ENCODE measurements at regions not wholly inside any gene's neighbourhood (a gene's known extent, or its start where the extent isn't known, plus 50 kb on each side); places are given as distances from the start of the nearest gene placed in this dataset.

DNA sequence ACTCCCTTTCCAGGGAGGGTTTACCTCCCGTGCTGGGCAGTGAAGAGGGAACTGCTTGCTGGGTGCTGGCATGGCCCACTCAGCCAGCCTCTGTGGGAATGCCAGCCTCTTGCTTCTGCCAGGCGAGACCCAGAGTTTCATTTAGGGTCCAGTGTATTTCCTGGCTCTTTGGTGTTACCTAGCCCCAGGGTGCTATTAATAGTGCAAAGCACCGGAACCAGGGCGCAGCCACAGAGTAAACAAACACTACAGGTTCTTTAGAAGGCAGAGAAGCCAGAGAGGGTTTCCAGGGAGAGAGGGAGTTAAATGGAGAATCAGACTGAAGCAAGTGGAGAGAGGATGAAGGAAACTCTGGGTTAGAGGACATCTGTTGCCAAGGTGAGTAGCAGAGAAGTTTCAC is 74.9 kb upstream of the SPATA13 start:
- DNase-seq = no peak

DNA sequence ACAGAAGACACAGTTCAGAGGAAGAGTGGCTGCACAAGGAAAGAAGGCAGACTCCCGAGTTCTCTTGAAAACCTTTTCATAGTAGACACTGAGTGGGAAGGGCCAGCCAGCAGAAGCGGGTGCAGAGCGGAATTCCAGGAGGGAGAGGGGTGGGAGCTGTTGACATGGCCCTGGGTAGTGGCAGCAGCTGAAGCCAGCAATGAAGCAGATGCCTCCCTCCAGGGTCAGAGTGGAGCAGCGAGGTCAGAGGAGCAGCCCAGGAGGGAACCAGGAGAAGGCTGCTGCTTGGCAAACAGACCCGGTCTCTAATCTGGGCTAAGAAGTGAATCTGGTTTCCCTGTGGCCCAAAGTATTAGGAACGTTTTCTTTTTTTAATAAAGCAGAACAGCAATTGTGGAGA is 73.9 kb upstream of the SPATA13 start:
- DNase-seq = no peak

DNA sequence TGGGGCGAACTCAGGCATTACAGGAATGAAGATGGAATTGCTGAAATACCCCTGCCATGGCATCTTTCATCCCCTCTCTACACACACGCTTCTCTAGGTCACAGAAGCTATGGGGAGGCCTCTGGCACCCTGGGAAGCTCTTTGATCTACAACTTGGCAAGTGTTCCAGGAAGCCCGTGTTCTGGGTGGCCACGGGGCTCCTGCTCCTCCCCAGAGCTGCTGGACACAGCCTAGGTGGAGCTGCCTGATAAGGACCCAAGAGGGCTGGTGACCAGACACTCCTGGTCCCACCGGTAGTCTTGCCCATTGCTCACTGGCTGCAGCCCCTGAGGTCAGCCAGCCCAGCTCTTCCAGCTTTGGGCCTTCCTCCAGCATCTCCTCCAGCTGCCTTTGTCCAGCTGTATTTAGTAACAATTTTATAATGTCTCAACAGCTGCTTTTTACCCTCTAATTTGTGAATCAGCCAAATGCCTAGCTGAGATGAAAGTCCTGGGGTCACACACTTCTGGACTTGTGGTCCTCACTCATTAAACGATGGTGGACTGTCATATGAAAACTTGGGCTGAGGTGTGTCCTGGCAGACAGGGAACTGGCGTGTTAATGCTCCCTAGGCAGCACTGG is 72.8 kb upstream of the SPATA13 start:
- DNase-seq = no peak

DNA sequence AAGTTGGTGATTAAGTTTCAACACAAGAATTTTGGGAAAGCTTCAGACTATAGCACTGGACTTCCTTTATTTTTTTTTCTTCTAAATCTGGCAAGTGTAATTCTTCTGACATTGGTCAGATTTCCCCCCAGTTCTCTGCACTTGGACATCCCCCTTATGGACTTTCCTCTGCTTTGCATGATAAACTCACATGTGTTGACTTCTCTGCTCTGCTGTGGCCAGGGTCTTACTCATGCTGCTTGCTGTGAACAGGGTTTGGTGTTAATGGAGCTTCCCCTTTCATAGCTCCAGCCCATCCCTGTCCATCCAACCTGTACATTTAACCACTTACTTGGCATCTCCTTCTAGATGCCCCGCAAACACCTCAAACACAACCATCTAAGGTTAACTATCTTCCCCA is 70.5 kb upstream of the SPATA13 start:
- DNase-seq = no peak

DNA sequence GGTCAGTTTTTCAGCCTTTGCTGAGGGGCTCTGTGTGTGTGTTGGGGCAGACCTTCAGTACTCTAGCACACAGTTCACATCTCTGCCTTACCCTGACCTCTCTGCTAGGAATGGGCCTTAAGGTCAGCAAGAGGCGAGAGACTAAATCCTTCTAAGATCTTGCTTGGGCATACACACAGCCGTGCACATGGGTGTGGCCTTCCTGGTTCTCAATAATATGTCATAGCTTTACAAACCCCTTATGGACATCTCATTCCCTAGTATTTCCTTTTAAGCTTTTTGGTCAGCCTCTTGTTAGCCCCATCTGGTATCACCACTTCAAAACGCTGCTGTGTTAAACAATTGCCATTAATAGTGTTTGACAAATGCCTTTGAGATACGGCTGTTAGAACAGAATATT is 69.4 kb upstream of the SPATA13 start:
- no peak for DNase-seq

DNA sequence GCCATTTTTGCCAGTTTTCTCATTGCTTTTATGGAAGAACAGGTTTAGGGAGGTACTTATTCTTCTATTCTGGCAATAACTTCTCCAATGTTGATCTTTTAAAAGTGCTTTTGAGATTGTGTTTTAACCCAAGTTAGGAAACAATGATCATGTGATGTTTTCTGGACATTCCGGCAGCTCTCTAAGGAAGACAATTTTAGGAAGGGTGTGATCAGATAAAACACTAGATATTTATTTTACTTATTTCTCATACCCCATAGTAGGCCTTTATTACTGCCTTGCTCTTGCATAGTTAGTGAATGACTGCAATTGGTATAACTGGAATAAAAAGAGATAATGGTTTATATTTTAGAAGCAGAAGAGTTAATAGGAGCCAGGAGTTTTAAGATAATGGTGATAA is 68.4 kb upstream of the SPATA13 start:
- DNase-seq = no peak

DNA sequence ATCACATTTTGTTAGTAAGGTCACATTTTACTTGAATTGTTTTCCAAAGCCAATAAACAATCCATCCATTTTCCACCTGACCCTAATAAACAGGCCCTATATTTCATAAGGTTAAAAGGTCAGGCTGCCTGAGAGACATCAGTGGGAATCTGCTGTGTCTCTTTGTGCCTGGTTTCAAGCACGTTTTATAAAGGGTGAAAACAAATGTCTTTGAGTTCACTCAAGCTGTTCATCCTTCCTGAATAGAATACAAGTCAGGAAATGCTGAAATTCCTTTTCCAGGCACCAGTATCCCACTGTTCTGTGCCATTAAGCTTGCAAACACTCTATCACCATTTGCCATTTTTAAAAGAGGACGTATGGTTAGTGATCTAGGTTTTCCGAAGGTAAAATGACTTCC is 67.5 kb upstream of the SPATA13 start:
- DNase-seq = no peak

DNA sequence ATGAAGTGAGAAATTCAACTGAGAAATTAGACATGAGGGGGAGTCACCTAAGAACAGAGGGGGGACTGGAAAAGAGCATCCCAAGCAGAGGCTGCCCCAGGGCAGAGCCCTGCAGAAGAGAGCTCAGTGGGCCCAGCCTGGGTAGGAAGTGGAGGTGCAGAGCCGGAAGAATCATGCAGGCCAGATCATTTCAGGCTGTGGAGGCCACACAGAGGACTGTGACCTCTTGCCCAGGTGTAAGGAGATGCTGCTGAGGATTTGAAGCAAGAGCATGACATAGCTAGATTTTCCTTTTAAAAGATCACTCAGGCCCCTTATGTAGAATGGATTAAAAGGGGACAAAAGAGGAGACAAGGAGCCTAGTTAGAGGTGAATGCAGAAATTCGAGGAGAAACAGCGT is 63.9 kb upstream of the SPATA13 start:
- no peak for DNase-seq

DNA sequence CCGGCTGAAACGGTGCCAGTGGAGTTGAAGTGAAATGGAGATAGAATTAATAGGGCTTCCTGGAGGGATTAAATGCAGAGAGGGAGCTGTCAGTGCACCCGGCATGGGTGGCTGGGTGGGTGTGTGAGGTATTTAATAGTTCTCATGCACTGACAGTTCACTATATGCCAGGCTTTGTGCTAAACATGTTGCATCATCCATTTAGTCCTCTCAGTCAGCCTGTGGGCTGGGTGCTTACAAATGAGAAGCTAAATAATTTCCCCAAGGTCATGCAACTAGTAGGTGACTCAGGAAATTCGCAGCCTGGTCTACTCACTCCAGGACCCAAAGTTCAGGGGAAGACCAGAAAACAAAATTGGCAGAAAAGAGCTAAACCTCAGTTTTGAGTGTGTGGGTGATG is 63.5 kb upstream of the SPATA13 start:
- DNase-seq = peak; percentile 86

DNA sequence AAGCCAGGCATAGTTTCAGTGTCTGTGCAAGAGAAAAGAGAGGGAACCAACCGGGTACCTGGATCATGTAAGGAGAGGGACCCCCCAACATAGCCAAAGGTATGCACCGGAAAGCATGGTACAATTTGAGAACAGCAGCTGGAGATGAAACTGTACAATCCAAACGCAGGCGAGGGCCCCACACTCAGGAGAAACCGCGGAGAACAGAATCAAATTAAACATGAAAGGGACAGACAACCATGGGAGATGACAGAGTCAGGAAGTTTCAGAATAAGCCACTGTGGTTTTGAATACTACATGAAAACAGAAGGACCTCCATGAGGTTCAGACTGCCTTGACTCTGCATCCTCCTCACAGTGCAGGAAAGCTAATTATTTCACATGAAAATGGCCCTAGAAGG is 62.9 kb upstream of the SPATA13 start:
- DNase-seq = peak; percentile 84

DNA sequence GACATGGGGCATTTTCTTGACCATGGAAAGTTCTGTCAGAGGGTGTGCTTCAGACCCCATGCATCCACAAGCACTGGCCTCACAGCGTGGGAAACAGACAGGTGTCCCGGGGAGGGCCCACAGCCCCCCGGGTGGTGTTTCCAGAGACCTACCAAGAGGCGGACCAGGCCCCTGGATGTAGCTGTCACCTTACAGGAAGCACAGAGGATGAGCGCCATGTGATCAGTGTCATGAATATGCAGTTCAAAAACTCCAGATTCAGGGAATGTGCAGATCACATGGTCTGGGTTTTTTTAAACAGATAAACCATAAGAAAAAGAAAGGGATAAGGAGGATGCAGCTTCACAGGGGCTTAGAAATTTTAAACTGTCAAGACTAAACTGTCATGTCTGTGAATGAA is 61.0 kb upstream of the SPATA13 start:
- DNase-seq = no peak

DNA sequence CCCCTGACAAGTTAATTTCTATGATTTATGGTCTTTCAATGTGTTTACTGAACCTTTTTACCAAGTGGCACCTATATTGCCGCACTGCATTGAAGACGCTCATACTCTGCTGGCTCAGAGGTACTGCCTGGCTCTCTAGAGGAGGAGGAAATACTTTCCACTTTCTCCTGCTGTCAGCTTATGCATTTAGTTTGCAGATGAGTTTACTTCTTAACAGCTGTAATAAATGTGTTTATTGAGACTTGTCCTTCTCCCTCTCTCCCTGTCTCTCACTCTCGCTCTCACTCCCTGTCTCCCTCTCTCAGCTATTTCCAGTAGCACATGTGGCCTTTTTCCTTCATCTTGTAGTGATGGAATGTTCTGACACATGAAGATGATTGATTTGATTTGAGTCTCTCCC is 60.3 kb upstream of the SPATA13 start:
- no peak for DNase-seq

DNA sequence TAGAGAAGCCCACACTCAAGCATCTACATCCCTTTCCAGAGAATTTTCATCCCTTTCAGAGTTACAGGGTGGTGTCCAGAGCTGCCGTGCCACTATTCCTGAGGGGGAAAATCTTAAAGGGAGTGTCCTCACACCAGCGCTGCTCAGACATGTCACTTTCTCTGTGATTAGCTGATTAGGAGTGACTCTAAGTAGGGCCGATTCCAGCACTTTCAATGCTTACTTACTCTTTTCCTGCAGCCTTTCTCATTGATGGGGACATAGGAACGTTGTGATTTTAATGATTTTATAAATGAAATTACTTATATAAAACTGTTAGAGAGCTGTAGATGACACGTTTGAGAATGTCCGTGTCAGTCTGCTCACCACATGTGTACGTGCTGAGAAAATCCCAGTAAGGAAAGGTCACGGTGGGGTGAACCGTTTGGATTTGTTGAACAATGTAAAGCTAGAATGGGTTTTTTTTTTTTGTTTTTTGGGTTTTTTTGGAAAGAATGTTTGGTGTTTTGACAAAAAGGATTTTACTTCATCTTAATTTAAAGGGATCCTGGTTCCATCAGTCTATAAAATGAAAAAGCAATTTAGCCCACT is 56.6 kb upstream of the SPATA13 start:
- DNase-seq = no peak

DNA sequence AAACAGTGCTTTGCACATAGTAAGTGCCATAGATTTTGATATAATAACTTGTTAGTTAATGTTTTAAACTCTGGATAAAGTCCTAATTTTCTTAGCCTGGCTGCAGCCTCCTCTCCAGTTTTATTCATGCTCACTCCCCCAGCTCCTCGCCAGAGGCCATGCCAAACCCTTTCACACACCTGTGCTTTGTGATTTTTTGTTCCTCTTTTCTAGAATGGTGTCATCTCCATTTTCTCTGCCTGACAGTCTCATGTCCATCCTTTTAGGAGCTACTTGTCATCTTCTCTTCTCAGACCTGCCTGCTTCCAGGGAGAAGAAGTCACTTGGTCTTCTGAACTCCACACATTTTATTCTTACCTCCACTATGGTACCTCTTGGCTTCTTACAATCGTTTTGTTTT is 55.8 kb upstream of the SPATA13 start:
- no peak for DNase-seq

DNA sequence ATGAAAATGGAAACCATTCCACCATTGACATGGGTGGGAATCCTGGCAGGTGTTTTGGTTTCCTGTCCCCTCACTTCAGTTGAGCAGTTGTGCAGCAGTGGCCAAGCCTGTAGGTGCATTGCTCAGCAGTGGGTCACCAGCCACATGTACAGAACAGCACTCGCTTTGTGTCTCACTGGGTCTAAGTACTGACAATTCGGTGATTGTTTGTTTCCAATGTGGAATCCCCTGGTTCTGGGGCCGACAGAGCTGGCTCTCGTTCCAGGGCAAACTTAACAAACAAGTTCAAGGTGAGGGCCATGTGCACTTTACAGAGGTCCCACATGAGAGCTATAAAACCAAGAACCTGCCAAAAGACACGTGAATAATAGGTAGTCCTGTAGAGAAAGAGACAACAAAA is 54.1 kb upstream of the SPATA13 start:
- no peak for DNase-seq

DNA sequence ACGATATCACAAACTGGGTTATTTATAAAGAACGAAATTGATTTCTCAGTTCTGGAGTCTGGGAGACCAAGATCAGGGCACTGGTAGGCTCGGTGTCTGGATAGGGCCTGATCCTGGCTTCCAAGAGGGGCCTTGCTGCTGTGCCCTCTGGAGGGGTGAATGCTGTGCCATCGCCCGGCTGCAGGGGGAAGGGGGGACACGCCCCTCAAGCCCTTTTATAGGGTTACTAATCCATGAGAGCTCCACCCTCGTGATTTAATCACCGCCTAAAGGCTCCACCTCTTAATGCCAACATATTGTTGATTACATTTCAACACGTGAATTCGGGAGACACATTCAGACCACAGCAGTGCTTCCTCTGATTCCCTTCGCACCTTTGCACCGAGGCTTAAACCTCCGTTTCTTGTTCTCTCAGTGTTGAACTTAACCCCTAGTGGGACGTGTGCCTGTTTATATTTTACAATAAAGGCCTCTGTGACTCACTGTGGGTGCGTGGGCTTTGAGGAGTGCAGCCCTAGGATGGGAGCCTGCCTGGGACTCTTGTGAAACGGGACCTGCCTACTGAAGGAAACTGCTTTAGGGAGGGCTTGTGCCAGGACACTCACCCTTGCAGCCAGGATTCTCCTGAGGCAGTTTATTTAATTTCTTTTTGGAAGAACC is 52.4 kb upstream of the SPATA13 start:
- DNase-seq = no peak

DNA sequence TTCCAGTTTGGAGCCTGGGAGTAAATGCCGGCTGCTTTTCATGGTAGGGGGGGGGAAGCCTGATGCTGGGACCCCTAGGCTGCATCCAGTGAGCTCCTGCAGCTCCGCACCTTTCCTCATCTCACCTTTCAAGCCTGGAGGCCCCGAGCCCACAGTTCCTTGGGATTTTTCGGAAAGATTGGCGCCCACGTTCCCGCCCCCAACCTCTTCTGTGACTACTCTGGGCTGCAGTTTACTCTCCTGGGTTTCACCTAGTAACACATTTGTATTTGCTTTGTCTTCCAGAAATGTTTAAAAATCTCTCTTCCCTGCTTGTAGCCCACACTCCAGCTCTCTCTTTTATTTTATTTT is 51.9 kb upstream of the SPATA13 start:
- no peak for DNase-seq

DNA sequence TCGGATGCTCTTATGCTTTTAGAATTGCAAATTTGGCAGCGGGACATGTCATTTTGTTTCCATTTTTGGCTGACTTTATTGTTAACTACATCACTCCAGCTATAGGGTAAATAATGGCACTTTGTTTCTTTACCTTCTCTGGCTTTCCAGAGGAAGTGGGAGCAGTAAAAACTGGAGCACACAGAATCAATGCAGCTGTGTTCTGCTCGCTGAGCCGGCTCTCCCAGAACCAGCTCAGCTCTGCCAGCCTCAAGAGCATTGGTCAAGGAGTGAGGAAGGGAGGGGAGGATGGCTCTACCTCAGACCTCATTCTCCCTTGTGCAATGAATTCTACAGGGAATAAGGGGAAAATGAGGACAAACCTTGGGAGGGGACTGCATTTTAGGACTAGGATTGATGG is 50.5 kb upstream of the SPATA13 start:
- DNase-seq = no peak

Data from activated CD4-positive, alpha-beta T cell treated with anti-CD3 and anti-CD28 coated beads, Interleukin-2, amount 50 U/mL, for 16 hours (primary cell).